ENCODE measurements at regions not wholly inside any gene's neighbourhood (a gene's known extent, or its start where the extent isn't known, plus 50 kb on each side); places are given as distances from the start of the nearest gene placed in this dataset.
"Not testable (repeated sequence)": the region's sequence is repeated elsewhere in the genome, so short reads cannot be mapped to it uniquely, and the experiment has no call there.

GRCh38 chr9:106111039-106111730 is 416.8 kb downstream of the TMEM38B start:
- no peak for DNase-seq

- DNase-seq: no peak
Observed at GRCh38 chr9:106112935-106113334, 418.6 kb downstream of the TMEM38B start.

- DNase-seq: no peak
Observed at GRCh38 chr9:106119176-106119575, 424.8 kb downstream of the TMEM38B start.

- no peak for DNase-seq
Observed at GRCh38 chr9:106120071-106120470, 425.7 kb downstream of the TMEM38B start.

- DNase-seq: no peak
Observed at GRCh38 chr9:106127776-106128175, 433.4 kb downstream of the TMEM38B start.

GRCh38 chr9:106130374-106130773 is 436.0 kb downstream of the TMEM38B start:
- no peak for DNase-seq

- DNase-seq: no peak
Observed at GRCh38 chr9:106143781-106144180, 449.4 kb downstream of the TMEM38B start.

GRCh38 chr9:106146066-106146840 is 451.9 kb downstream of the TMEM38B start:
- no peak for DNase-seq

GRCh38 chr9:106146886-106147285 is 452.5 kb downstream of the TMEM38B start:
- DNase-seq: no peak

GRCh38 chr9:106149956-106150355 is 455.6 kb downstream of the TMEM38B start:
- no peak for DNase-seq

- no peak for DNase-seq
Observed at GRCh38 chr9:106156465-106156864, 462.1 kb downstream of the TMEM38B start.

GRCh38 chr9:106172265-106172664 is 477.9 kb downstream of the TMEM38B start:
- no peak for DNase-seq

- DNase-seq: no peak
Observed at GRCh38 chr9:106174346-106174745, 480.0 kb downstream of the TMEM38B start.

GRCh38 chr9:106177216-106177615 is 482.9 kb downstream of the TMEM38B start:
- no peak for DNase-seq

GRCh38 chr9:106179191-106179590 is 484.9 kb downstream of the TMEM38B start:
- DNase-seq: no peak

GRCh38 chr9:106203815-106204516 is 509.6 kb downstream of the TMEM38B start:
- DNase-seq: not testable (repeated sequence)

- DNase-seq: no peak
Observed at GRCh38 chr9:106207298-106207697, 513.0 kb downstream of the TMEM38B start.

- no peak for DNase-seq
Observed at GRCh38 chr9:106218427-106218826, 524.1 kb downstream of the TMEM38B start.

- DNase-seq: no peak
Observed at GRCh38 chr9:106218854-106219253, 524.5 kb downstream of the TMEM38B start.

GRCh38 chr9:106220415-106220814 is 526.1 kb downstream of the TMEM38B start:
- no peak for DNase-seq

- no peak for DNase-seq
Observed at GRCh38 chr9:106228861-106229260, 534.5 kb downstream of the TMEM38B start.

GRCh38 chr9:106233116-106233515 is 538.8 kb downstream of the TMEM38B start:
- no peak for DNase-seq

- not testable (repeated sequence) for DNase-seq
Observed at GRCh38 chr9:106260908-106261307, 566.6 kb downstream of the TMEM38B start.

GRCh38 chr9:106277966-106278365 is 583.6 kb downstream of the TMEM38B start:
- DNase-seq: no peak

All from effector CD8-positive, alpha-beta T cell (primary cell).